Smooth muscle cell (in vitro differentiated cells): ENCODE measurements at regions not wholly inside any gene's neighbourhood (a gene's known extent, or its start where the extent isn't known, plus 50 kb on each side); places are given as distances from the start of the nearest gene placed in this dataset.

Experiments used
- DNase-seq: peaks from one replicate; lab custom pipeline; 2025; ENCODE audit not compliant: unreplicated experiment; lab: John Stamatoyannopoulos, UW
- H2AFZ ChIP-seq: fragments of 200-600 bp; sonication (generic); 2 replicates; pipeline ENCODE4 v1.6.0; 2016; ENCODE audit warnings: antibody characterized with exemption, low read depth, mild to moderate bottlenecking
- H3F3A ChIP-seq: fragments of 200-600 bp; sonication (generic); 2 replicates; pipeline ENCODE4 v1.6.0; 2017; ENCODE audit warnings: antibody characterized with exemption, low read depth
- H3K27ac ChIP-seq: fragments of 200-600 bp; sonication (generic); 2 replicates; pipeline ENCODE4 v1.5.1; 2016; ENCODE audit warnings: low read depth, mild to moderate bottlenecking
- H3K27me3 ChIP-seq: fragments of 200-600 bp; sonication (generic); 2 replicates; pipeline ENCODE4 v1.6.1; 2016; ENCODE audit warnings: low read depth, mild to moderate bottlenecking
- H3K36me3 ChIP-seq: fragments of 200-600 bp; sonication (generic); 2 replicates; pipeline ENCODE4 v1.5.1; 2016; ENCODE audit warnings: low read depth
- H3K4me1 ChIP-seq: fragments of 200-600 bp; sonication (generic); 2 replicates; pipeline ENCODE4 v1.5.1; 2016; ENCODE audit warnings: low read depth
- H3K4me2 ChIP-seq: fragments of 200-600 bp; sonication (generic); 2 replicates; pipeline ENCODE4 v1.6.0; 2016; ENCODE audit warnings: mild to moderate bottlenecking
- H3K4me3 ChIP-seq: fragments of 200-600 bp; sonication (generic); 2 replicates; pipeline ENCODE4 v1.5.1; 2016; ENCODE audit warnings: mild to moderate bottlenecking
- H3K79me2 ChIP-seq: fragments of 200-600 bp; sonication (generic); 2 replicates; pipeline ENCODE4 v1.6.0; 2016; ENCODE audit warnings: low read depth, mild to moderate bottlenecking
- H3K9ac ChIP-seq: fragments of 200-600 bp; sonication (generic); 2 replicates; pipeline ENCODE4 v1.6.0; 2016; ENCODE audit warnings: low read depth
- H3K9me3 ChIP-seq: fragments of 200-600 bp; sonication (generic); replicated peaks from 2 replicates; pipeline ENCODE4 v1.5.1; 2016; ENCODE audit warnings: low read depth
- H4K20me1 ChIP-seq: fragments of 200-600 bp; sonication (generic); 2 replicates; pipeline ENCODE4 v1.6.0; 2016; ENCODE audit warnings: low read depth
- CTCF ChIP-seq: fragments of 200-600 bp; sonication (generic); IDR thresholded peaks from 2 replicates; pipeline ENCODE4 v1.5.1; 2017; ENCODE audit warnings: borderline replicate concordance, mild to moderate bottlenecking, antibody characterized with exemption; ENCODE audit not compliant: insufficient read depth, poor library complexity, severe bottlenecking
- WGBS: methylation state at CpG from one replicate; pipeline ENCODE4 v1.1.7; 2016; ENCODE audit warnings: low lambda C conversion rate; 5-methylcytosine and 5-hydroxymethylcytosine counted together

GRCh38 chr4:120508036-120508435 is 414.5 kb downstream of the PRDM5 start:
- no peak for DNase-seq
- Histone ChIP-seq H3K27ac (no peak overlapping the region), H3K79me2 (no peaks in the 10 kb centered on the region), H4K20me1 (no peaks in the 10 kb centered on the region), H3F3A (no peaks in the 10 kb centered on the region), H3K4me3 (no peak overlapping the region), H2AFZ (no peak overlapping the region), H3K4me1 (no peaks in the 10 kb centered on the region), H3K27me3 (no peaks in the 10 kb centered on the region), H3K36me3 (no peaks in the 10 kb centered on the region), H3K4me2 (no peak overlapping the region), H3K9me3 (peaks cover 4% of the 10 kb centered on the region), H3K9ac (no peak overlapping the region)
- no peak for TF ChIP-seq CTCF
- WGBS: 95% methylated on average over 1 of the region's 1 CpG

GRCh38 chr4:120506536-120506935 is 416.0 kb downstream of the PRDM5 start:
- DNase-seq: no peak
- Histone ChIP-seq H3K79me2 (no peaks in the 10 kb centered on the region), H3K27ac (no peak overlapping the region), H3K36me3 (no peaks in the 10 kb centered on the region), H3K9ac (no peak overlapping the region), H3F3A (no peaks in the 10 kb centered on the region), H3K27me3 (no peaks in the 10 kb centered on the region), H3K4me3 (no peak overlapping the region), H2AFZ (no peak overlapping the region), H4K20me1 (no peaks in the 10 kb centered on the region), H3K9me3 (no peaks in the 10 kb centered on the region), H3K4me1 (no peaks in the 10 kb centered on the region), H3K4me2 (no peak overlapping the region)
- no peak for TF ChIP-seq CTCF
- 86% methylated on average over 1 of the region's 1 CpG for WGBS

- no peak for DNase-seq
- Histone ChIP-seq H3K4me3 (no peak overlapping the region), H3K79me2 (no peaks in the 10 kb centered on the region), H3K27ac (no peak overlapping the region), H3K27me3 (no peaks in the 10 kb centered on the region), H3K9ac (no peak overlapping the region), H3K36me3 (no peaks in the 10 kb centered on the region), H2AFZ (no peak overlapping the region), H3F3A (no peaks in the 10 kb centered on the region), H3K4me1 (no peaks in the 10 kb centered on the region), H3K4me2 (no peak overlapping the region), H4K20me1 (no peaks in the 10 kb centered on the region), H3K9me3 (no peaks in the 10 kb centered on the region)
- whole genome bisulfite sequencing: 63% methylated on average over 1 of the region's 1 CpG
- no peak for TF ChIP-seq CTCF
Measured at GRCh38 chr4:120498678-120499077, 423.8 kb downstream of the PRDM5 start.

- H3K27ac ChIP-seq: no peak overlapping the region
- H3K4me2 ChIP-seq: no peak overlapping the region
- no peak for TF ChIP-seq CTCF
- H3K9me3 ChIP-seq: no peaks in the 10 kb centered on the region
- H3K9ac ChIP-seq: no peak overlapping the region
- H2AFZ ChIP-seq: no peak overlapping the region
- H3K79me2 ChIP-seq: no peaks in the 10 kb centered on the region
- no peak for DNase-seq
- no peaks in the 10 kb centered on the region for H3K4me1 ChIP-seq
- H3K4me3 ChIP-seq: no peak overlapping the region
- WGBS: 94% methylated on average over 3 of the region's 3 CpGs
- H4K20me1 ChIP-seq: no peaks in the 10 kb centered on the region
- H3K36me3 ChIP-seq: no peaks in the 10 kb centered on the region
- no peaks in the 10 kb centered on the region for H3K27me3 ChIP-seq
- no peaks in the 10 kb centered on the region for H3F3A ChIP-seq
Measured at GRCh38 chr4:120491481-120491880, 424.8 kb upstream of the MAD2L1 start.
